CMK (cell line): ENCODE measurements at regions not wholly inside any gene's neighbourhood (a gene's known extent, or its start where the extent isn't known, plus 50 kb on each side); places are given as distances from the start of the nearest gene placed in this dataset.
"Not testable (repeated sequence)": the region's sequence is repeated elsewhere in the genome, so short reads cannot be mapped to it uniquely, and the experiment has no call there.

Experiments
- DNase-seq: peaks from one replicate; pipeline ENCODE4 v3.0.0-alpha.2; 2010; ENCODE audit warnings: low read depth

DNA sequence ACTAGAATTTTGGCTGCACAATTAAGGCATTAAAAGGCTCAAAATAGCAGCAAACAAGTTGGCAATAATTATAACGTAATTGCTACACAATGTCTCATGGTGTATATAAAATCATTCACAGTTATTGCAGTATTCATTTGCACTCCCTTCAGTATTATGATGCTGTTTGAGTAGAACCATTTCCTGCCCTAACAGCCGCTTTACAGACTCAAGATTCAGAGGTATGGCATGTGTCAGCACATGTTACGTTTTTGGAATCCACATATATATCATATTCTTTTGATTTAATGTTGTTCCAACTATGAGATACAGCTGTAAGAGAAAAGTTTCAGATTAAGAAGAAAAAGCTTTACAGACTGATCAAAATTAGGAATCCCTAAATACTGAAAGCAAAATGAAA lies 56.3 kb upstream of the NCKAP5 start:
- DNase-seq: no peak

- DNase-seq: no peak
Measured at GRCh38 chr2:133627741-133628140, 59.5 kb upstream of the NCKAP5 start.

DNA sequence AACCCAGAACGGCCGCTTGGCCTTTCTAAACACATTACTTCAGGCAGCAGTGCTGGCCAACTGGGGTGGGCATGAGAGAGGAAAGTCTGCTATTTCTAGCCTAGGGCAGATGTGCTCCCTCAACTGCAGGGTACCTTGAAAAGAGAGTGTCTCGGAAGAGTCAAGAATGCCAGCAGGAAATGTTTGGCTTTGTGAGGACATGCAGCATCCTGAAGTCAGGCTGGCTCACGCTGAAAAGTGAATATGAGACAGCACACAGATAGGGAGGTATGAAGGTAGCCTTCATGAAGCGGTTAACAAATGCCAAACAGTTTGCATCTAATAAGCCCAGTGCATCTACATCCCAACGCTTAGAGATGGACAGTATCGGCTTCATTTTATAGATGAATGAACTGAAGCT lies 65.0 kb upstream of the NCKAP5 start:
- no peak for DNase-seq

DNA sequence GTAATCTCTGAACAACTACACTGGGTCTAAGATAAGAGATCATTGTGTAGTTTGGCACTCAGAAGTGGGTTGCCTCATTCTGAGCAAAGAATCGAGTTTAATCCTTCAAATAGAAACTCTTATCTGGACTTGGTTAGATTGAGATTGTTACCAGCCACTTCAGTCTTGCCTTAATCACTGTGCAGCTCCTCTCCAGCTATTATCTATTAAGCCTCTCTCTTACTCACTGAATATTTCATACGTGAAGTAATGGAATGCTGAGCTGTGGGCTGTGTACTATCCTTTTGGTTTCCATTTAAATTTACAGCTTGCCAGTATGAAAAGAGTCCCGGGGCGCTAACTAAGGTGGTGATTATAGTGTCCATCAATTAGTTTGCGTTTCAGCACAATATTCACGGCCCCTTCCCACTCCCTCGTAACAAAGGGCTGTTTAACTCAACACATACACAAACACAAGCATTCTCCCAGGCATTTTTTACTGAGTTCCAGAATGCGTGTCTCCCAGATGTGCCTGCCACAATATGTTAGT lies 65.7 kb upstream of the NCKAP5 start:
- no peak for DNase-seq

- DNase-seq: no peak
Measured at GRCh38 chr2:133635131-133635530, 66.9 kb upstream of the NCKAP5 start.

DNA sequence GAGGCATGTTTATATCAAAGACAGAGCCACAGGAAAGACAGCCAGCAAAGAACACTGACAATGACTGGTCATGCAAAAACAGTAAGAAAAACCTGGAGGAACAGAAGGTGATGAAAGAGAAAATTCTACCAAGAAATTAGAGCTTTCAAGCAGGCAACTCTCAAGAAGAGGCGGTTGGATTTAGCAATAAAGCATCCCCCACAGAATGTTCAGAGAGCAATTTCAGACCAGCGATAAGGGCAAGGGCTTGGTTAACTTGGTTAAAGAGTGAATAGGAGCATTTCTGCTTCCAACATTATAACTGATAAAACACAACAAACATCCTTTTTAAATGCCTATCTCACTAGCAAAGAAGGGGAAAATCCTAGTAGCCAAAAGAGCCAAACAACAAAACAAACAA lies 68.0 kb upstream of the NCKAP5 start:
- DNase-seq: no peak

GRCh38 chr2:133640103-133640502 lies 71.8 kb upstream of the NCKAP5 start:
- DNase-seq: no peak

- DNase-seq: no peak
Measured at GRCh38 chr2:133641497-133641896, 73.2 kb upstream of the NCKAP5 start.

DNA sequence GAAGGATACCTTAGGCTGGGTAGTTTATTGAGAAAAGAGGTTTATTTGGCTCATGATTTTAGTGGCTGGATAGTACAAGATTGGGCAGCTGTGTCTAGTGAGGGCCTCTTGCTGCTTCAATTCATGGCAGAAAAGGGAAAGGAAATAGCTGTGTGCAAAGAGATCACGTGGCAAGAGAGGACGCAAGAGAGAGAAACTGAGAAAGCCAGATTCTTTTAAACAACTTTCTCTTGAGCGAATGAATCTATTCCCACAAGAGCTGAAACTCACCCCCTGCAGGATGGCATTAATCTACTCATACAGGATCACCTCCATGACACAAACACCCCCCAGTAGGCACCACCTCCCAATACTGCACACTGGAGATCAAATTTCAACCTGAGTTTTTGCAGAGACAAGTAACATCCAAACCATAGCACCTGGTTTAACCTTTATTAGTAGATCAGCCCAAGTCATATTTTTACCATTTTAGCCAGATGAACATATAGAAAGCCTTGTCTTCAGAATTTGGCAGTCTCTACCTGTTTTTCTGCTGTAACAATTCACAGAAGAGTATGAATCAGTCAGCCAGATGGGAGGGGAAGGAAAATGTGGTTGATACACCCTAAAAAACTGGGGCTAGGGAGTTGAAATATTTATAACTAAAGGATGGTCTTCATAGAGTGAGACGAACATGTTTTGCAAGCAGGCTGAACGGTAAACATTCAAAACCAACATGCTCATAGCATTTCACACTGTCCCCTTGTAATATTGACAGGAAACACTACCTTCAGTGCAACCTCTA lies 73.9 kb upstream of the NCKAP5 start:
- no peak for DNase-seq

- DNase-seq: no peak
Measured at GRCh38 chr2:133642791-133643191, 74.5 kb upstream of the NCKAP5 start.

- DNase-seq: no peak
Measured at GRCh38 chr2:133643863-133644262, 75.6 kb upstream of the NCKAP5 start.

DNA sequence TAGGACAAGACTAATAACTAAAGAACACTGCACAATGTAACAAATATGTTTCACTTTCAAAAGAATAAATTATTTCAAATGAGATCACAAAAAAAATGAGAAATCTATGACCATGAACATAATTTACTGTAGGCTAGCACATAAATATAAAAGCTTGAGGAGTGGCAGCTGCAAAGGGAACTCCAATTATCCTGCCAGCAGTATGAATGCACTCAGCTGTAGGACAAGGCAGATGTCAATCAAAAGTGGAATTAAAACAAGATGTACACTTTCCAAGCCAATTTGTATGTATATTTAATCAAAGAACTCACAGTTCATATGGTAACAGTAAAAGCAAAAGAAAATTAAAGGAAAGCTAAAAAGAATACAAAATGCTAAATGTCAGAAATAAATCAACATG lies 76.6 kb upstream of the NCKAP5 start:
- no peak for DNase-seq

DNA sequence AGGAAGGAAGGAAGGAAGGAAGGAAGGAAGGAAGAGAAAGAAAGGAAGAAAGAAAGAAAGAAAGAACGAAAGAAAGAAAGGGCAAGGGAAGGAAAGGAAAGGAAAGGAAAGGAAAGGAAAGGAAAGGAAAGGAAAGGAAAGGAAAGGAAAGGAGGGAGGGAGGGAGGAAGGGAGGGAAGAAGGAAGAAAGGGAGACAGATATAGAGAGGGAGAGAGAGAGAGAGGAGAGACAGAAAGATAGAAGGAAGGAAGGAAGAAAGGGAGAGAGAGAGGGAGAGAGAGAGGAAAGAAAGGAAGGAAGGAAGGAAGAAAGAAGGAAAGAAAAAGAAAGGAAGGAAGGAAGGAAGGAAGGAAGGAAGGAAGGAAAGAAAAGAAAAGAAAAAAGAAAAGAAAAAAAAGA lies 79.1 kb upstream of the NCKAP5 start:
- DNase-seq: not testable (repeated sequence)

DNA sequence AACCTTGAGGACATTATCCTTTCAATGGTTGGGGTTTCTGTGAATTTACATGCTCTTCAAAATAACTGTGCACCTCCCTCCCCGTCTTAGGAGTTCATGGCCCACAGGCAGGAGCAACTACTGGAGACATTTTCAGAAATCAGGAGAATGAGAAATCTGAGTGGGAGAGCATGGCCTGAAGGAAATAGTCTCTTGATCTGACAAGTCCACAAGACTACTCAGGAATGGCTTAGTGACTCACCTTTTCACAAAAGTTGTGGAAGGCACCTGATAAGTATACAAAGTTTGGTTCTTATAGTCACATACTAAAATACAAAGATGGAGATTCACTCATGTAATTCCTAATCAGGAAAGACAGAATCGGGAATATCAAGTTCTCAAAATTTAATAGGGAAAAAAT lies 83.6 kb upstream of the NCKAP5 start:
- no peak for DNase-seq

- DNase-seq: no peak
Measured at GRCh38 chr2:133652398-133652797, 84.1 kb upstream of the NCKAP5 start.

DNA sequence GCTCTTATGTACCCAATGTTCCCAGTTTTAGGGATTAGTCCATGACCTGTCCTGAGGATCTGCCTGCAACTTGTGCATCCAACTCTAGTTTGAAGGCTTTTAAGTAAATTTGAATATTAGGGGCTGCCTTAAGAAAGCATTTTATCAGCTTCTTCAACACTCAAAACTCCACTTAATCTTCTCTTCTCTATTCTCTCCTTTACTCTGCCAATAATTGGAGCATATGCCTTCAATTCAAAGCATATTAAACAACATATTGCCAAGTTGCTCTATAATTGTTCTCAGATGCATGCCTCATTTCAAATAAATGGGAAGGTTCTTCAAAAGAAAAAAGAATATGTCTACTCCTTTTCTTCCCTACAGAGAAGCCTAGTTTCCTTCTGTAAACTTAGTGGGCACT lies 84.8 kb upstream of the NCKAP5 start:
- DNase-seq: no peak

- no peak for DNase-seq
Measured at GRCh38 chr2:133654949-133655348, 86.7 kb upstream of the NCKAP5 start.

- DNase-seq: no peak
Measured at GRCh38 chr2:133655610-133656009, 87.3 kb upstream of the NCKAP5 start.

DNA sequence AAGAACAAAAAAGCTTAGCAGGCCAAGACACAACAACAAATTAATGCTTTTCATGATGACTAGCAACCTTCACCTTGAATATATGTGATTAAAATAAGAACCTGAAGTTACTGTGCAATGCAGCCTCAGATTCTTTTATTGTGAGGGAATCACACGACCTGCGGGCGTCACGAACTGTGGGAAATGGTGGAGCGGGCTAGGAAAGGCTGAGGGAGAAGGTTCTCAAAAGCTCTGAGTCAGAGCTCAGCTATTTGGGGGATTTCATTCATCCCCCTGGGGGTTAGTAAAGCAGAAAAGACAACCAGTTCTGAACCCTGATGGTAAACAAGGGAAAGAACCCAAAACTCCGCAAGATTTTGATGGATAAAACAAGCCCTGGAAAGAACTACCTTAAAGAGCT lies 89.3 kb upstream of the NCKAP5 start:
- no peak for DNase-seq

DNA sequence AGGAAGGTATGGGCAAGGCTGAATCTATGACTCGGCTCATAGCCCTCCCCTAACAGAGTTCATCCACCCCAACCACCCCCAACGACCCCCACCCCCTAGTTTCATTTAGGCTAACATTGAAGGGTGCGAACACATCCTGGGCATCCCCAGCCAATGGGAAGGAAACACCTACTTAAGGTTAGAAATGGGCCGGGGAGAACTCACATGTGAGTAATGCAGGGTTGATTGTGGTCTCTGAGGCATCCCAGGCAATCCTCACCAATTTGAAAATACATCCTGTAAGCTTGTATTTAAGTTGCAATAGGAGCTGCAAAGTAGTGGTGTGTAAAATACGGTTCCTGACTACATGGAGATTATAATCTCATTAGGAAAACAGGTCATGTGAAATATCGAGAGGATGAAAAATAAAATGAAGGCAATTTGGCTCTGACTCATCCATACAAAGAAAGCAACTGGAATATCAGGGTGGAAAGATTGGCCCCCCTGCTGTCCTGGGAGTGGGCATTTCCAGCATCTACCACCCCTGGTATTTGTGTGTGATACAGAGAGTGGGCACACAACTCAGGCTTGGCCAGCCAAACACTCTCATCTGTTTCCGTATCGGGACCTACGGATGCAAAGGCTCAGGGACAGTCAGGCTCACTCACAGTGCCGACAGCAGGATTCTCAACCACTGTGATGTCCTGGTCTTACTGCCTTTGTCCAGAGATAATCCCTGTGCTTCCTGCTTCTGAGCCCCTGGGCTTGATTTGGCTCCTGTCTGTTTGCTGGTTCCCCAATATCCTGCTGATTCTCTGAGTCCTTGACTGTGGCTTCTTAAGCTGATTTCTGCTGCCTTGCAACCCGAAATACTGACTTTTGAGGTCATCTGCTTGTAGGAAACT lies 90.0 kb upstream of the NCKAP5 start:
- no peak for DNase-seq

- no peak for DNase-seq
Measured at GRCh38 chr2:133660510-133660909, 92.2 kb upstream of the NCKAP5 start.

DNA sequence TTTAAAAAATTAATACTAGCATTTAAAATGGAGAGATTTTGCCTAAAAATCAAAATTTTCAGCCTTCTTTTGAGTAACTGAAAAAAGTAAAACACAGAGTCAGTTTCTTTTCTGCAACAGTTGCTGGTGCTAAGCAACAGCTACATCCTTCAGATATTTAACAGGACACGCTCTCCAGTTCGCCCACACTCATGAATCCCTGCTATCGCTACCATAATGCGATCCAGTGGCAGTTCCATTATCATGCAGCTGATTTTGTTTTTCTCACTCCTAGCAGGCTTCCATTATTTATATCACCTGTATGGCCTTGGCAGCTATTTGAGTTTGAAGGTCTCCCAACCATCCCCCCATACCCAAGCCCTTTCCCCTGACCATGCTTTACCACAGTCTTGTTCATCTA lies 93.1 kb upstream of the NCKAP5 start:
- DNase-seq: no peak

DNA sequence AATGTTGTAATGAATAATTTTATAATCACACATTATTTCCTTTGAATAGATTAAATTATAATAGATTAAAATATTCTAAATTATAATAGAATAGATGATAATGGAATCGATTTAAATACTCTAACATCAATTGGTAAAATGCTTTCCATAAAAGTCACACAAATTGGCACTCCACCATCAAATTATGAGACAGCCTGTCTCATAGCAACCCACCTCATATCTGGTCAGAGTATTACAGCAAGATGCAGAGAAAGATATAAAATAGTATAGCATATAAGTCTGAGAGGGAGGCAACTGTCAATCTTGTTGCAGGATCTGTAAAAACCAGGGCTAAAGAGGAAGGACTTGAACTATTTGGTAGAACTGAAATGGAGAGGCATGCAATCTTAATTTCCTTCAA lies 98.4 kb upstream of the NCKAP5 start:
- no peak for DNase-seq
